HG02870 (cell line): ENCODE measurements at regions not wholly inside any gene's neighbourhood (a gene's known extent, or its start where the extent isn't known, plus 50 kb on each side); places are given as distances from the start of the nearest gene placed in this dataset.

ENCODE experiments used
- ATAC-seq: cut with Tn5 transposase; IDR thresholded peaks from one replicate; pipeline ENCODE4 v1.9.1; 2021; ENCODE audit warnings: mild to moderate bottlenecking, moderate library complexity; ENCODE audit not compliant: unreplicated experiment

- peak; percentile 64 for ATAC-seq
These were observed 60.0 kb upstream of the BTN3A2 start for GRCh38 chr6:26304797-26305640.

DNA sequence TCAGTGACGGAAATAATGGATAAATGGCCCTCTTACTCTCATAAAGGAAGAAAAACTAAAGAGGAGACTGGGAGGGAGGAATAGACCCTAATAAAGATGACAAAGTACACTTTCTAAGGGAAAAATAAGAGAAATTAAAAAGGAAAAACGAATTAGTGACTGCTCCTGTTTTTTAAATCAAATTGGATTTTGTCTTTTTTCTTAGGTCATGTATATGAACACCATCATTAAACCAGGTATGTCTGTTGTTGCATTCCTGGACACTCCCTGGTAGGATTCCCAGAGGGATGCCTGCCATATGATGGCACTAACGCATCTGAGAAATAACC, 59.4 kb upstream of the BTN3A2 start:
- ATAC-seq = no peak

DNA sequence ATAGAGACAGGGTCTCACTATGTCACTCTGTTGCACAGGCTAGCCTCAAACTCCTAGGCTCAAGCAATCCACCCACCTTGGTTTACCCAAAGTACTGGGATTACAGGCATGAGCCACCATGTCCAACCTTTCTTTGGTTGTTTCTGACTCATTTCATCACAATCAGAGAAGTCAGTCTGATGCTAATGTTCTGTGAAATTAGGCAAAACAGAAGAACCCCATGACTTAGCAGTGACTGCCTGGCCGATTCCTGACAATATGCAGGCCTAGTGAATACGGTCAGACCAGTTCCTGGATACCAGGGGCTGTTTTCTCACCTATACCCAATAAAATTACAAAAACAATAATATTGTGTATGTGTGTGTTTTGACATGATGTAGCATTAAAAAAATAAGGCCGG, 58.8 kb upstream of the BTN3A2 start:
- no peak for ATAC-seq

DNA sequence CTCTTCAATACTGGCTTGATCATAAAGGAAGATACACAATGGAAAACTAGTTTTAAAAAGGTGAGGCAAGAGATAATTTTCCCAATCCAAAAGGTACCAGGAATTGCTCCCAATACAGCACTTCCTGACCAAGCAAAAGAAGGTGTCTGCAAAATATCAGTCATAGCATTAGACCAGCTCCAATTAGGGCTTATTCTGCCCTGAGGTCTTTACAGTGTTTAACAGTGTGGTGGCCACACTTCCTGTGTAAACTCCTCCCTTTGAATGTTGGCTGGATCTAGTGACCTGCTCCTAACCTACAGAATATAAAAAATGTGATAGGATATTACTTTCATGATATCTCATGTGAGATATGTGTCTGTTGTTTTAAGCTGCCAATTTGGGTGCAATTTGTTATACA, 57.1 kb upstream of the BTN3A2 start:
- ATAC-seq = no peak

GRCh38 chr6:26309731-26310142, 55.3 kb upstream of the BTN3A2 start:
- ATAC-seq = no peak

DNA sequence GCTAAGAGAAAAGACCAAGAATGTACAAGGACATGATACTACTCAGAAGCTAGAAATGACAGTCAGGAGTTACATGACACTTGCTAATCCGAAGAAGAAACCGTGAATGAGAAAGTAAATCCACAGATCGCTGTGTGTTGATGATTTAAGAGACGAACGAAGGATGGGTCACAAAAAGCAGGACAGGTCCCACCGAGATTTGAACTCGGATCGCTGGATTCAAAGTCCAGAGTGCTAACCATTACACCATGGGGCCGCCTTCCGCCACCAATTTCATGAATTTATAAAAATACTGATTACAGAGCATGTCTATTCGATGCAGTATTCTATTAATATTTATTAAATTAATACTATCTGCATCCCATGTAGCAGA, 54.0 kb upstream of the BTN3A2 start:
- no peak for ATAC-seq

DNA sequence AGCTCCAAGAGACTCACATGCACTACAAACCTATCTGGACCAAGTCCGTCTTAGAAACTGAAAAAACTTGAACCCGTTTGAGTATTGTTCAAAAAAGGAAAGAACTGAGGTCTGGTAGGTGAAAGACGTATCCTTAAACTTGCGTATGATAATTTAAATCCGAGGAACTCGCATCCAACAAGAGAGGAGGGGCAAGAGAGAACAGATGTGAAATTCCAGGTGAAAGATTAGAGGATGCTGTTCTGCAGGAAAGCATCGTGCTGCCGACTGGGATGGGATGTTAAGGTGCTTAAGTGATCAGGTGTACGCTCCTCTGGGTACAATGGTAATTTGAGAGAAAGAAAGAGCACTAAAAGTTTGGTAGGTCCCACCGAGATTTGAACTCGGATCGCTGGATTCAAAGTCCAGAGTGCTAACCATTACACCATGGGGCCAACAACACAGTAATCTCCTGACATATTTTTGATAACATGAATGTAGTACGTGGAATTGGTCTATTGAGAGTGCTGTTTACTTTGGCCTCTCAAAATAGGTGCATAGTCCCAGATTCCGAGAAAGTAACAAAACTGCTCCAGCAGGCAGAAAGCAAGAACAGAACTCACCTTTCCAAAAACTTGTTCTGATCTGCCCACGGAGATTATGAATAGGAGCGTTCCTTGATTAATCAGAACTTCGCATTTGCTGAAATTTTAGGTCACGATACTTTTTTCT, 53.5 kb upstream of the BTN3A2 start:
- ATAC-seq = no peak

GRCh38 chr6:26312096-26312463, 52.9 kb upstream of the BTN3A2 start:
- ATAC-seq = no peak

DNA sequence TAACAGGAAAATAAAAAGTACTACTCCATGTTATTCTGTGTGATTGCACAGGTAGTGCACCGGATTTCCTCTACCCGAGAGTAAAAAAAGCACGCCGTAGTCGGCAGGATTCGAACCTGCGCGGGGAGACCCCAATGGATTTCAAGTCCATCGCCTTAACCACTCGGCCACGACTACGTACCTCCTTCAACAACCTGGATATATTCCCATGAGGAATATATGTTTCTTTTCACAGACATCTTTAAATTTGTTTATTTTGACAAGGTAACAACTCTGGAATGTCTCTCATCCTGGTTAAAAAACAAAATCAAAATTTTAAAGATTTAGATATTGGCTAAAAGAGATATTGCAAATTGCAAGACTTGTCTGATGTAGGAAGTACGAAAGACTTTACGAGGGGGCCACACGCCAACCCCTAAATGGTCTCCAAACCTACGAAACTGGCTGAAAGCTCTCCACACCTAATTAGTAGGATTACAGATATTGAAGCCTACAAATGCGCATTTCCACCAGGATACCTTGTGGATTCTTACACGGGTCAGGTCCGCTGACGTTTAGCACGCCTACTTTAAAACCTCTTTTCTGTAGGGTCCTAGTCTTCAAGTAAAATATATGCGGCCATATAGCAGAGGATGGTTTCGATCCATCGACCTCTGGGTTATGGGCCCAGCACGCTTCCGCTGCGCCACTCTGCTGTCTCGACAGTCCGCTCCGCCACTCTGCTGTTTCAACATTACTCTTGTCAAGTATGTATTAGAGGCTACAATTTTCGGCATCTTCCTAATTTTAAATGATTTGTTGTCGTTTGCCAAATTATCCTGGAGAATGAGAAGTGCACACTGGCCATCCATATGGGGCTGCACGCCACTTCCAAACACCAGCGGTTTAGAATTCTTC, 52.2 kb upstream of the BTN3A2 start:
- ATAC-seq = peak; percentile 52
